ENCODE measurements at regions not wholly inside any gene's neighbourhood (a gene's known extent, or its start where the extent isn't known, plus 50 kb on each side); places are given as distances from the start of the nearest gene placed in this dataset.

DNA sequence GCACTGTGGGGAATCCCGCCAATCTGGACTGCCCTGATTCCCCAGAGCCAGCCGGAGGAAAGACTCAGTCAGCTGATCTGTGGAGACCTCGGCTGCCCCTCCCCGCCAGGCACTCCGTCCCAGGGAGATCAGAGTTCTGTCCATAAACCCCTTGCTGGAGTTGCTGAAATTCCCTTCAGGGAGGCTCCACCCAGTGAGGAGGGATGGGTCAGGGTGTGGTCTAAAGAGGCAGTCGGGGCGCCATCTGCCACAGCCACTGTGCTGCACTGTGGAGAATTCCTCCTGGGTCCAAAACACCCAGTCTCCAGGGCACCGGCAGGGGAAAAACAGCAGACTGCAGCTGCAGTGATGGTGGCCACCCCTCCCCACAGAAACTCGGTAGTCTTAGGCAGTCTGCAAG is 1922.3 kb upstream of the FLRT2 start:
- TF ChIP-seq CTCF (IDR thresholded peaks at IDR 0.05): no peak
- no peak for TF ChIP-seq POLR2AphosphoS5 (IDR thresholded peaks at IDR 0.05)

Measured in prostate gland (tissue), 2 donors.